ENCODE measurements at regions not wholly inside any gene's neighbourhood (a gene's known extent, or its start where the extent isn't known, plus 50 kb on each side); places are given as distances from the start of the nearest gene placed in this dataset.

DNA sequence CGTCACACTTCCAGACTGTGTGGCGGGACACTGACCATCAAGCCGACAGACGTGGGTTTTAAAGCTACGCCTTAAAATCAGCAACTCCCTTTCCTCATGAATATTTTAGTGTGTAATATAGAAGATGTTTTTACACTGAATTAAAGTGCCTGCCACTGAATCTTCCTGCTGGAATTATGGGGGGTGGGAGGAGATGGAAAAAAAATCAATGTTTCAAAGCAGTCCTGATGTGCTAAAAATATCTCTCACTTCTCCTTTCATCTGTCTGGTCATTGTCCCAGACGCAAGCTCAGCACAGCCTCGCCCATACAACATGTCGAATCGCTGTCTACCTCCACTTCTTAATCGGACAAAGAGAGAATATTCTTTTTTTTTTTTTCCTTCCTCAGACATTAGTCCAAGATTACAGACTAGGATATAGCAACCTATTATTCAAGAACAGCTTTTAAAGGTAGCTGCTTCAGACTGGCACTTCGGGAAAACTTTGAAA is 165.1 kb upstream of the KLF14 start:
- no peaks in the 10 kb centered on the region for H3K9me3 ChIP-seq
- intact Hi-C loops (cut with DNase I; ENCODE audit: low total_unique reads) = loop anchor here (5.0 kb wide), 2 partner anchors 108 to 208 kb away; no protein-coding TSS in a partner anchor
- no peak overlapping the region for H3K27ac ChIP-seq
- H3K4me3 ChIP-seq = no peak overlapping the region
- no peak for DNase-seq
- peaks cover 0 to 40% (median 21%) of the 10 kb centered on the region in 3 donors for H3K36me3 ChIP-seq
- H3K4me1 ChIP-seq = peaks cover 0 to 83% (median 63%) of the 10 kb centered on the region in 4 donors
- no peaks in the 10 kb centered on the region for H3K27me3 ChIP-seq
- TF ChIP-seq, protein P1, sequence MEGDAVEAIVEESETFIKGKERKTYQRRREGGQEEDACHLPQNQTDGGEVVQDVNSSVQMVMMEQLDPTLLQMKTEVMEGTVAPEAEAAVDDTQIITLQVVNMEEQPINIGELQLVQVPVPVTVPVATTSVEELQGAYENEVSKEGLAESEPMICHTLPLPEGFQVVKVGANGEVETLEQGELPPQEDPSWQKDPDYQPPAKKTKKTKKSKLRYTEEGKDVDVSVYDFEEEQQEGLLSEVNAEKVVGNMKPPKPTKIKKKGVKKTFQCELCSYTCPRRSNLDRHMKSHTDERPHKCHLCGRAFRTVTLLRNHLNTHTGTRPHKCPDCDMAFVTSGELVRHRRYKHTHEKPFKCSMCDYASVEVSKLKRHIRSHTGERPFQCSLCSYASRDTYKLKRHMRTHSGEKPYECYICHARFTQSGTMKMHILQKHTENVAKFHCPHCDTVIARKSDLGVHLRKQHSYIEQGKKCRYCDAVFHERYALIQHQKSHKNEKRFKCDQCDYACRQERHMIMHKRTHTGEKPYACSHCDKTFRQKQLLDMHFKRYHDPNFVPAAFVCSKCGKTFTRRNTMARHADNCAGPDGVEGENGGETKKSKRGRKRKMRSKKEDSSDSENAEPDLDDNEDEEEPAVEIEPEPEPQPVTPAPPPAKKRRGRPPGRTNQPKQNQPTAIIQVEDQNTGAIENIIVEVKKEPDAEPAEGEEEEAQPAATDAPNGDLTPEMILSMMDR (IDR thresholded peaks at IDR 0.05) = no peak

DNA sequence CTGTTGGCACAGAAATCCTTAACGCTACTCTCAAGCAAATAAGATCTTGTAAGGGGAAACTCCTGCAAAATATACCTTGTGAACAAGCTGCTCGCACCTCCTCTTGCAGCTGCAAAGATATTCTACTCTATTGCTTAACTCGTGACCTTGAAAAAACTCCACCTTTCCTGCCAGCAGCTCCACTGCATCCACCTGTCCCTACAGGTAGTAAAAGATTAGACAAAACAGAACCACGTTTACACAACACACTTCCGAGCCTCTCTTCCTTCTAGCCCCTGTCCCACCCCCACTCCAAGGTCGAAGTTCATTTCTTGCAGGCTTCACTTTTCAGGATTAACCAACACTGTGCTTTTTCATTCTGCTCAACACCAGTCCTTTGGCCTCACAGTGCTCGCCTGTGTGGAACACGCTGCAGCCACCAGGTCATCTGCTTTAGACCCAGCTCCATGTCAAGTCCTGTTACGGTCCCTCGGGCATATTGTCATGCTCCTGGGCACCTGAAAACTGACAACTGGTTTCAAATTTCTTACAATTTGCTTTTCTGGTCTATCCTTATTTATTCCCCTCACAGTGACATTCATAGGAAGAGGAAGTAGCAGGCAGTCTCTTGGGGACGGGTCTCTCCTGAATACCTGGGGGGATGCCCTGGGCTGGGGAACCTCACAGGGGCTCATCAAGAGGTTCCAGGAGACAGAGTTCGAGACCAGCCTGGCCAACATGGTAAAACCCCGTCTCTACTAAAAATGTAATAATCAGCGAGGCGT is 165.8 kb upstream of the KLF14 start:
- no peak for DNase-seq
- H3K4me1 ChIP-seq = peaks cover 0 to 83% (median 60%) of the 10 kb centered on the region in 4 donors

DNA sequence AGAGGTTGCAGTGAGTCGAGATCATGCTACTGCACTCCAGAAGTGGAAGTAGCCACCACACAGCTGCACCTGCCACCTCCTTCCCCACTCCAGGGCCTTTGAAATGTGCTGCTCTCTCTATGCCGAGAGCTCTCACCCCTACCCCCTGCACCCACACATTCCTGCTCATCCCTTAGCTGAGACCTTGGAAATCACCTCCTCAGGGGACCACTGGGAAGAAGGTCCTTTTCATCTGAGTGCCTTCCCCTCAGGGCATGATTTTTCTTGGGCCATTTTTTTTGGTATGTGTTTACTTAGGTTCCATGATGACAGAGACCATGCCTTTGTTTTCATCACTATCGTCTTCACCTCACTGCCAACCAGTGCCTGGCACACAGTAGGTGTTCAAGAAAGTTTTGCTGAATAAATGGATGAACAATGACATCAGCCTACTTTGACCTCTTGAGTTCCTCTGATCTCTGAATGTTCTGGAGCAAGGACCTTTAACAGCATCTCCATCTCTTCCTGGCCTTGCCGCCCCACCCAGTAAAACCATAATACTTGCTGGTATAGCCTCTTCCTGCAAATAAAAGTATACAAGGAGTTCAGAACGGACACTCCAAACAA is 166.6 kb upstream of the KLF14 start:
- H3K4me3 ChIP-seq = no peak overlapping the region

More for the DNA sequence above, 165.8 kb upstream of the KLF14 start:
- H3K27ac ChIP-seq = no peak overlapping the region
- TF ChIP-seq, protein P1 (IDR thresholded peaks at IDR 0.05) = no peak
- no peaks in the 10 kb centered on the region for H3K27me3 ChIP-seq
- no peaks in the 10 kb centered on the region for H3K9me3 ChIP-seq
- no peak overlapping the region for H3K4me3 ChIP-seq
- intact Hi-C loops (cut with DNase I; ENCODE audit: low total_unique reads) = loop anchor here (5.0 kb wide), 2 partner anchors 107 to 207 kb away; no protein-coding TSS in a partner anchor
- H3K36me3 ChIP-seq = peaks cover 0 to 37% (median 21%) of the 10 kb centered on the region in 3 donors

DNA sequence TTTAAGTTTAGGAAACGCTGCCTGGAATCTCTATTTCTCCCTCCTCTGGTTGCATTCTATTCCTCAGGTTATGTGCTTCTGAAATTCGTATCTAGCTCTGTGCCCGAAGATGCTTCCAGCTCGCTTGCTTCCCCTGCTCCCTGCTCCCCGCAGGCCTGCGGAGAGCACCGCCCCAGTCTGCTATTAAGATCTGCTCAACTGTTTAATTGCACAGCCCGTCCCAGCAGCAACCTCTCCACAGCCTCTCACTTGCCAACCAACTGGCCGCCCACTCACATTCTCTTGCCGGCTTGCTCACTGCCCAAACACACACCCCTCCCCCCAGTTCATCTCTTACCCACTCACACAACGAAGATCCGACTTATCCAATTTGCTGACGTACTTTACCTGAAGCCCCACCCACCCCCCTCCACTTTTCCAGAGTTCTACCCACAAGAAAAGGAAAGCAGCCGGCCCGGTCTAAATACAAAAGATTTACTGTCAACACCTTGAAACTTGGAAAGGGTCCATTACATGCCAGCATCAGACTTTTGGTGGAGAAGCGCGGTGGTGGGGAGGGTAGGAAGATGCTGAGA is 167.3 kb upstream of the KLF14 start:
- no peak overlapping the region for H3K4me3 ChIP-seq
- TF ChIP-seq, protein P1 (IDR thresholded peaks at IDR 0.05) = no peak
- peak in 1 of 2 donors; percentile 60 for DNase-seq
- H3K4me1 ChIP-seq = peaks cover 0 to 87% (median 62%) of the 10 kb centered on the region in 4 donors
- peak overlapping the region; percentile 9 to 46 for H3K27ac ChIP-seq
- no peaks in the 10 kb centered on the region for H3K27me3 ChIP-seq
- peaks cover 0 to 23% (median 11%) of the 10 kb centered on the region in 3 donors for H3K36me3 ChIP-seq
- intact Hi-C loops (cut with DNase I; ENCODE audit: low total_unique reads) = no loop called here
- H3K9me3 ChIP-seq = no peaks in the 10 kb centered on the region

More for the DNA sequence above, 166.6 kb upstream of the KLF14 start:
- Histone ChIP-seq H3K36me3 (peaks cover 0 to 30% (median 15%) of the 10 kb centered on the region in 3 donors), H3K27ac (peak overlapping the region; percentile 9 to 46), H3K4me1 (peaks cover 0 to 85% (median 62%) of the 10 kb centered on the region in 4 donors), H3K27me3 (no peaks in the 10 kb centered on the region), H3K9me3 (no peaks in the 10 kb centered on the region)
- DNase-seq = no peak
- intact Hi-C loops (cut with DNase I; ENCODE audit: low total_unique reads) = no loop called here
- TF ChIP-seq, protein P1 (IDR thresholded peaks at IDR 0.05) = no peak

DNA sequence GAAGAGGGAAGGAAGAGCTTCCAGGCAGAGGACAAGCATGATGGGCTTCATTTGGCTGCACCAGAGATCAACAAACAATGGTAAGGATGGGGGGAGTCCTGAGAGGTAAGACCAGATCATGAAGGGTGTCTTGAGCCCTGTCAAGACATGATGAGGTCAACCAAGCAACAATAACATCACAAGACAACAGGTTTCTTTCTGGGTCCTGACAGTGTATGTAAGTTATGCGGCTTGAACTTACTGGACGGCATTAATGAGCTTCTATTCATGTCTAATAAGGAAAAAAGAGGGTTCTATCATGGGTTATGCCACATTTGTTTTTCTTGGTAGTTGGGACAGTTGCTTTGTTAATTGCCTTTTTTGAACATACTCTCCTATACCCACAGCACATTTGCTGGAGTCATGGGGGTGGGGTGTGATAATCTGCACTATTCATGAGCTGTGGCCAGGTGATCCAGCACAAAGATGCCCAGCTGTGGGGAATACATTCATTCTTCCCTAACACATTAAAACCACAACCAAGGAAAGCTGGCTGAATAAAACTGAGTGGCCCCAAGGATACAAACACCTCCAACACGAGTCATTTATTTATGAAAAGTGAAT is 168.8 kb upstream of the KLF14 start:
- Histone ChIP-seq H3K36me3 (peaks cover 0 to 13% (median 10%) of the 10 kb centered on the region in 3 donors), H3K27ac (peak overlapping the region; percentile 57 to 66), H3K9me3 (no peaks in the 10 kb centered on the region), H3K4me1 (peaks cover 0 to 71% (median 51%) of the 10 kb centered on the region in 4 donors), H3K4me3 (no peak overlapping the region), H3K27me3 (no peaks in the 10 kb centered on the region)
- no peak for DNase-seq
- TF ChIP-seq, protein P1 (IDR thresholded peaks at IDR 0.05) = no peak
- intact Hi-C loops (cut with DNase I; ENCODE audit: low total_unique reads) = no loop called here
